CD4-positive, alpha-beta T cell (primary cell): ENCODE measurements at regions not wholly inside any gene's neighbourhood (a gene's known extent, or its start where the extent isn't known, plus 50 kb on each side); places are given as distances from the start of the nearest gene placed in this dataset.

Source experiments
- ATAC-seq: fragments of 200-7000 bp; cut with Tn5 transposase; one replicate; pipeline ENCODE4 v1.10.0; 2022; ENCODE audit warnings: mild to moderate bottlenecking; ENCODE audit not compliant: poor library complexity
- CTCF ChIA-PET: fragments of 350-600 bp; sonication (Branson Sonifier 250); formaldehyde crosslinking; loops from one replicate; lab custom pipeline; 2021; ENCODE audit warnings: antibody characterized with exemption, inconsistent platforms; lab: Charles Lee
- POLR2A ChIA-PET: fragments of 350-600 bp; sonication (Branson Sonifier 250); formaldehyde crosslinking; loops from one replicate; lab custom pipeline; 2021; ENCODE audit warnings: antibody characterized with exemption, inconsistent platforms; lab: Charles Lee
- DNase-seq, 14 experiments: peaks; one replicate each; pipeline ENCODE4 v3.0.0-alpha.2; 2013 to 2020; ENCODE audit warnings: mixed read lengths in 2 of 14
- H3K27ac ChIP-seq, 2 donors: one replicate each; pipeline versions ENCODE4 v1.5.1 to v1.7.0; 2013; ENCODE audit warnings: low read length in 2 of 2, low read depth in 1 of 2, mild to moderate bottlenecking in 1 of 2
- H3K27me3 ChIP-seq, 2 experiments: 1 replicate in 1 of 2; 2 replicates in 1 of 2; pipeline versions ENCODE4 v1.6.1 to v1.7.0; 2013; ENCODE audit warnings: low read length in 2 of 2, control low read depth in 1 of 2, mild to moderate bottlenecking in 1 of 2, moderate library complexity in 1 of 2; ENCODE audit not compliant: insufficient read depth in 2 of 2, control insufficient read depth in 1 of 2
- H3K36me3 ChIP-seq: one replicate; pipeline ENCODE4 v1.6.1; 2013; ENCODE audit warnings: low read length, control low read depth; ENCODE audit not compliant: insufficient read depth
- H3K4me1 ChIP-seq: one replicate; pipeline ENCODE4 v1.6.1; 2013; ENCODE audit warnings: low read length, control low read depth; ENCODE audit not compliant: insufficient read depth
- H3K4me3 ChIP-seq: one replicate; pipeline ENCODE4 v1.5.1; 2013; ENCODE audit warnings: mild to moderate bottlenecking, low read length, moderate library complexity
- H3K9me3 ChIP-seq, 2 experiments: 1 replicate in 1 of 2; 2 replicates in 1 of 2; pipeline versions ENCODE4 v1.6.1 to v1.7.0; 2013; ENCODE audit warnings: low read length in 2 of 2, mild to moderate bottlenecking in 2 of 2, control low read depth in 1 of 2, moderate library complexity in 1 of 2; ENCODE audit not compliant: control insufficient read depth in 1 of 2, insufficient read depth in 1 of 2
- H3K27ac Mint-ChIP-seq: one replicate; pipeline ENCODE4 v1.8.0; 2020; ENCODE audit warnings: mixed read lengths
- H3K27me3 Mint-ChIP-seq: one replicate; pipeline ENCODE4 v1.8.0; 2021; ENCODE audit warnings: mixed read lengths
- H3K36me3 Mint-ChIP-seq: one replicate; pipeline ENCODE4 v1.8.0; 2021; ENCODE audit warnings: low read depth, mixed read lengths
- H3K4me1 Mint-ChIP-seq: one replicate; pipeline ENCODE4 v1.8.0; 2021; ENCODE audit warnings: low read depth, mixed read lengths
- H3K4me3 Mint-ChIP-seq: one replicate; pipeline ENCODE4 v1.8.0; 2020; ENCODE audit warnings: mild to moderate bottlenecking, mixed read lengths
- H3K9me3 Mint-ChIP-seq: one replicate; pipeline ENCODE4 v1.8.0; 2020; ENCODE audit warnings: mixed read lengths
- CTCF ChIP-seq: fragments of 200-600 bp; IDR thresholded peaks from one replicate; pipeline ENCODE4 v1.8.0; 2022; ENCODE audit warnings: antibody characterized with exemption, mild to moderate bottlenecking
- intact Hi-C, 2 experiments: fragments of 100-400 bp; cut with DNase I in 1 of 2; cut with micrococcal nuclease in 1 of 2; formaldehyde crosslinking; loops; one replicate each; pipeline versions ENCODE4 v1.15.1 to v1.9.0; 2023 to 2025; cut with DNase I, micrococcal nuclease

- intact Hi-C loops = no loop called here
- Mint-ChIP-seq H3K27me3 (peaks cover 19% of the 10 kb centered on the region), H3K4me3 (no peak overlapping the region), H3K9me3 (no peaks in the 10 kb centered on the region), H3K36me3 (no peaks in the 10 kb centered on the region), H3K27ac (no peak overlapping the region), H3K4me1 (no peaks in the 10 kb centered on the region)
- DNase-seq (no peak), ATAC-seq (no peak)
- Histone ChIP-seq H3K4me1 (no peaks in the 10 kb centered on the region), H3K4me3 (no peak overlapping the region), H3K9me3 (no peaks in the 10 kb centered on the region), H3K36me3 (no peaks in the 10 kb centered on the region), H3K27ac (no peak overlapping the region), H3K27me3 (peaks cover 0 to 4% of the 10 kb centered on the region in 2 experiments)
- CTCF ChIA-PET = no interaction called here
- TF ChIP-seq CTCF = no peak
- POLR2A ChIA-PET = no interaction called here
Measured at GRCh38 chr4:24408640-24409039, 175.7 kb downstream of the DHX15 start.

- no peak overlapping the region for H3K4me3 Mint-ChIP-seq
- peaks cover 13% of the 10 kb centered on the region for H3K27me3 Mint-ChIP-seq
- TF ChIP-seq CTCF = no peak
Measured at GRCh38 chr4:24405926-24406325, 178.4 kb downstream of the DHX15 start.

GRCh38 chr4:24405341-24405740 lies 179.0 kb downstream of the DHX15 start:
- H3K27me3 Mint-ChIP-seq = peaks cover 17% of the 10 kb centered on the region
- no peak for TF ChIP-seq CTCF
- Histone ChIP-seq H3K9me3 (no peaks in the 10 kb centered on the region), H3K27me3 (peaks cover 0 to 4% of the 10 kb centered on the region in 2 experiments), H3K4me3 (no peak overlapping the region), H3K36me3 (no peaks in the 10 kb centered on the region), H3K27ac (no peak overlapping the region), H3K4me1 (no peaks in the 10 kb centered on the region)
- H3K4me3 Mint-ChIP-seq = no peak overlapping the region
- no peak for DNase-seq
- ChIA-PET CTCF (no interaction called here), POLR2A (no interaction called here)
- intact Hi-C loops = no loop called here
- no peaks in the 10 kb centered on the region for H3K4me1 Mint-ChIP-seq
- H3K9me3 Mint-ChIP-seq = no peaks in the 10 kb centered on the region
- ATAC-seq = no peak
- no peaks in the 10 kb centered on the region for H3K36me3 Mint-ChIP-seq
- no peak overlapping the region for H3K27ac Mint-ChIP-seq

More at GRCh38 chr4:24405926-24406325, 178.4 kb downstream of the DHX15 start:
- Mint-ChIP-seq H3K4me1 (no peaks in the 10 kb centered on the region), H3K27ac (no peak overlapping the region), H3K36me3 (no peaks in the 10 kb centered on the region), H3K9me3 (no peaks in the 10 kb centered on the region)
- POLR2A ChIA-PET = no interaction called here
- ATAC-seq (no peak), DNase-seq (no peak)
- Histone ChIP-seq H3K4me3 (no peak overlapping the region), H3K9me3 (no peaks in the 10 kb centered on the region), H3K27ac (no peak overlapping the region), H3K27me3 (peaks cover 0 to 4% of the 10 kb centered on the region in 2 experiments), H3K4me1 (no peaks in the 10 kb centered on the region), H3K36me3 (no peaks in the 10 kb centered on the region)
- CTCF ChIA-PET = no interaction called here
- intact Hi-C loops = no loop called here
